Neural crest cell (in vitro differentiated cells): ENCODE measurements at regions not wholly inside any gene's neighbourhood (a gene's known extent, or its start where the extent isn't known, plus 50 kb on each side); places are given as distances from the start of the nearest gene placed in this dataset.

Experiments
- DNase-seq: peaks from one replicate; pipeline ENCODE4 v3.0.0; 2021; ENCODE audit warnings: low read depth, mixed read lengths, low spot score
- H3K27ac Mint-ChIP-seq: one replicate; pipeline ENCODE4 v1.8.0; 2021; ENCODE audit warnings: mild to moderate bottlenecking, mixed read lengths; ENCODE audit not compliant: unreplicated experiment
- H3K27me3 Mint-ChIP-seq: 2 replicates; pipeline ENCODE4 v1.8.0; 2021; ENCODE audit warnings: low read depth, mild to moderate bottlenecking, mixed read lengths
- H3K36me3 Mint-ChIP-seq: 2 replicates; pipeline ENCODE4 v1.8.0; 2021; ENCODE audit warnings: low read depth, mild to moderate bottlenecking, mixed read lengths
- H3K4me1 Mint-ChIP-seq: 2 replicates; pipeline ENCODE4 v1.8.0; 2021; ENCODE audit warnings: mixed read lengths
- H3K4me3 Mint-ChIP-seq: one replicate; pipeline ENCODE4 v1.8.0; 2021; ENCODE audit warnings: mild to moderate bottlenecking, mixed read lengths
- H3K9me3 Mint-ChIP-seq: 2 replicates; pipeline ENCODE4 v1.8.0; 2021; ENCODE audit warnings: mixed read lengths
- TF ChIP-seq, protein P1 (sequence below): fragments of 200-600 bp; sonication (generic); conservative IDR thresholded peaks from 2 replicates; pipeline ENCODE4 v1.5.0; 2021; ENCODE audit warnings: antibody characterized with exemption, mild to moderate bottlenecking

DNA sequence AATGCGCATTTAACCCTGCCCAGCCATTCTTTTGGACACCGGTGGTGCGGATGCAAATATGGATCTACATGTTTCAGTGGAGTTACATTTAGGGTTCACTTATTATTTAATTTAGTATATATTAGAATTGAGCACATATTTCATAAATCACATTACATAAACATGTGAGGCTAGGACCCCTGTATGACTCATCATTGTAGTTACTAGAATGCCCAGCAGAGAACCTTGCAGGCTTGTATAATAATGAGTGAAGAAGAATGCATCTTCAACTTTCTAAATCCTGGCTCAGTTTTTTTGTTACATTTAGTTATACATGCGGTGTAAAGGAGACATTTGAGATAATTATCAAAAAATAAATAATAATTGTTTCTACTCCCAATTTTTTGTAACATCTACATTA lies 369.0 kb downstream of the ATP23 start:
- Mint-ChIP-seq H3K4me3 (no peak overlapping the region), H3K27me3 (no peaks in the 10 kb centered on the region), H3K27ac (no peak overlapping the region), H3K4me1 (peaks cover 11% of the 10 kb centered on the region), H3K36me3 (no peaks in the 10 kb centered on the region), H3K9me3 (peaks cover 7% of the 10 kb centered on the region)
- TF ChIP-seq, protein P1, sequence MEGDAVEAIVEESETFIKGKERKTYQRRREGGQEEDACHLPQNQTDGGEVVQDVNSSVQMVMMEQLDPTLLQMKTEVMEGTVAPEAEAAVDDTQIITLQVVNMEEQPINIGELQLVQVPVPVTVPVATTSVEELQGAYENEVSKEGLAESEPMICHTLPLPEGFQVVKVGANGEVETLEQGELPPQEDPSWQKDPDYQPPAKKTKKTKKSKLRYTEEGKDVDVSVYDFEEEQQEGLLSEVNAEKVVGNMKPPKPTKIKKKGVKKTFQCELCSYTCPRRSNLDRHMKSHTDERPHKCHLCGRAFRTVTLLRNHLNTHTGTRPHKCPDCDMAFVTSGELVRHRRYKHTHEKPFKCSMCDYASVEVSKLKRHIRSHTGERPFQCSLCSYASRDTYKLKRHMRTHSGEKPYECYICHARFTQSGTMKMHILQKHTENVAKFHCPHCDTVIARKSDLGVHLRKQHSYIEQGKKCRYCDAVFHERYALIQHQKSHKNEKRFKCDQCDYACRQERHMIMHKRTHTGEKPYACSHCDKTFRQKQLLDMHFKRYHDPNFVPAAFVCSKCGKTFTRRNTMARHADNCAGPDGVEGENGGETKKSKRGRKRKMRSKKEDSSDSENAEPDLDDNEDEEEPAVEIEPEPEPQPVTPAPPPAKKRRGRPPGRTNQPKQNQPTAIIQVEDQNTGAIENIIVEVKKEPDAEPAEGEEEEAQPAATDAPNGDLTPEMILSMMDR, result no peak
- no peak for DNase-seq

DNA sequence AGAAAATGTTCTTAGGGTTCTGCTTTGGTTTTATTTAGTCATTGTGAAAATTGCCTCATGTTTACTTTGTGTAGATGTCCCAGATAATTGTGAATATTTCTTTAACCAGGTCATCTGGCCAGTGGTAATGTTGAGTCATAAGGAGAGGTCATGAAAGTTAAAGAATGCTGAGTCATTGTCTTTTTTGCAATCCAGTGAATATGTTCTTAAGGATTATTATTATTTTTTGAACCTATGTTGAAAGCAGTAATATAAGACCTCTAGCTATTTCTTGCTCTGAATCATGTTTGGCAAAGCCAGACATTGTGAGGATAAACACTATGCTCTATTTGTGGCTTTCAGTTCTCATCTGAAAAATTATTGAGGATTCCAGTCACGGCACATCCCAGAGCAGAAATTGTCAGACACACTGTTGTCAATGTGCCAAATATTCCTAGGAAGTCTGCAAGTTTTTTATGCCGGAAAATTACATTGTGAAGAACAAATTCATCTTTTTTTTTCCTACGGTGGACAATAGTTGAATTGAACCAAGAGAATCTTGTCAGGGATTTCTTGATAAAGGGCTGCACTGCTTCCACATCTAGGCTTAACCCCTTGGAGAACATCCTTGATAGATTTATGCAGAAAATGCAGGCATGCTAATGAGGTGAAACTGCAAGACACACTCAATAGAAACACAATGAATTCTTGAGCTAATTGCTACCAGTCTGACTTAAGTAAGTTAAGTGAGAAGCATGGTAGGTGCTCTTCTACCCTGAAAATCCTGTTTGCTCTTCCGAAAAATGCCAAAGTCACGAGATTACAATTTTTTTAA lies 369.6 kb downstream of the ATP23 start:
- TF ChIP-seq, protein P1, result no peak
- no peak overlapping the region for H3K27ac Mint-ChIP-seq
- no peaks in the 10 kb centered on the region for H3K36me3 Mint-ChIP-seq
- DNase-seq, result no peak
- H3K27me3 Mint-ChIP-seq, result no peaks in the 10 kb centered on the region
- peaks cover 11% of the 10 kb centered on the region for H3K4me1 Mint-ChIP-seq
- peaks cover 7% of the 10 kb centered on the region for H3K9me3 Mint-ChIP-seq
- H3K4me3 Mint-ChIP-seq, result no peak overlapping the region

DNA sequence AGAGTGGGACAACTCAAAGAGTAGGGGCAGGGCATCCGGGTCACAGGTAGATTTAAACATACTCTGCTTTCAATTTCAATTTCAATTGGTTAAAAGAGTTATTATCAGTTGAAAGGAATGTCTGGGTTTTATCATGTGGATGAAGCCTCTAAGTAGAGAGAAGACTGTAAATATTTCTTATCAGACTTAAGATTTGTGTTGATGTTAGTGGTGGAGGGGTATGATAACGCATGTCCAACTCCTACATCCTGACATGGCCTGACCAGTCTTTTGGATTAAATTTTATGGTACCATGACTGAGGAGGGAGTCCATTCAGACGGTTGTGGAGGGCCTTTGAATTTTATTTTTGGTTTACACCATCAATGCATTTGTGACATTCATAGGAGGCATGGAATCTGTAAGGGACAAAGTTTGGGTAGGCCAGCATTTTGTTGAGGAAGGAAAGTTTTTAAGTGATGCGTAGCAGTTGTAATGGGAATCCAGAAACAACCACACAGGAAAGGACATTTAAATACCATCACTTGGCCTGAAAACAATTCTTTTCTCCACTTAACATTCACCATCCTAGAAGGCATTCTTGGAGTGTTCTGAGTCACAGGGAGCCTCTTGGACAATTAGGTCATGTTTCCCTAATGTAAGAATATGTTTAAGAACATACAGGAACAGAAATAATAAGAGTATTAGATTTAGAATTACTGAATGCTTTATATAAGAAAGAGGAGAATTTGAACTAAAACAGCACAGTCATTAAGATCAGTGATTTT lies 371.9 kb downstream of the ATP23 start:
- H3K4me1 Mint-ChIP-seq, result peaks cover 11% of the 10 kb centered on the region
- TF ChIP-seq, protein P1, result no peak
- no peak overlapping the region for H3K27ac Mint-ChIP-seq
- peaks cover 3% of the 10 kb centered on the region for H3K36me3 Mint-ChIP-seq
- H3K9me3 Mint-ChIP-seq, result peaks cover 3% of the 10 kb centered on the region
- no peak overlapping the region for H3K4me3 Mint-ChIP-seq
- no peaks in the 10 kb centered on the region for H3K27me3 Mint-ChIP-seq
- no peak for DNase-seq

DNA sequence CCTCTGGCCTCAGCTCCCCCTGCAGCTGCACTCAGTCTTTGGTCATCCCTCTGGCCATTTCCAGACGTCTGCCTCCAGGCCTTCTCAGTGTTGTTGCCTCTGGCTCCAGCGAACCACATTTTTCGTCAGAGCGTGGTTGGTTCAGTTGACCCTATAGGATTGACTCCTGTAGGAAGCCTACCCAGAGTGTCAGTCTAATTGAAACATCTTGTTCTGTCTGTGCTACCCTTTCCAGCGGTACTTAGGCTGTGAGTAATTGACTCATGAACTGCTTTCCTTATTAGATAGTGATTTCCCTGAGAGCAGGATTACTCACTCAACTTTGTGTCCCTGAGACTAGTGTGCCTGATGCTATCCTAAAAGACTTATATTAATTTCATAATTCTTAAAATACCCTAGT lies 373.2 kb downstream of the ATP23 start:
- no peak overlapping the region for H3K4me3 Mint-ChIP-seq
- no peaks in the 10 kb centered on the region for H3K27me3 Mint-ChIP-seq
- peak overlapping the region; percentile 90 for H3K27ac Mint-ChIP-seq
- DNase-seq, result no peak
- TF ChIP-seq, protein P1, result no peak
- peaks cover 3% of the 10 kb centered on the region for H3K36me3 Mint-ChIP-seq
- H3K9me3 Mint-ChIP-seq, result peaks cover 7% of the 10 kb centered on the region
- peaks cover 11% of the 10 kb centered on the region for H3K4me1 Mint-ChIP-seq

DNA sequence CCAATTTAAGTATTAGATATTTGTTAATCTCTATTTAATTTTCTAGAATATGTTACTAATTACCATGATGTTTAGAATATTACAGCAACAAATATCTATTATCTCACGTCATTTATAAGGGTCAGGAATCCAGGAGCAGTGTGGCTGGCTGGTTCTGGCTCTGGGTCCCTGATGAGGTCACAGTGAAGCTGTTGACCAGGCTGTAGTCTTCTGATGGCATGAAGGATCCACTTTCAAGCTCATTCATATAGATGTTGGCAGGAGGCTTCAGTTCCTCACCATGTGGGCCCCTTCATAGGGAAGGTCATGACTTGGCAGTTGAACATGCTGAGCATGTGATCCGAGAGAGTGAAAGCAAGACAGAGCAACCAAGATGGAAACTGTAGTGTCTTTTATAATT lies 375.6 kb downstream of the ATP23 start:
- TF ChIP-seq, protein P1, result no peak
- peaks cover 7% of the 10 kb centered on the region for H3K9me3 Mint-ChIP-seq
- H3K27ac Mint-ChIP-seq, result no peak overlapping the region
- peaks cover 6% of the 10 kb centered on the region for H3K4me1 Mint-ChIP-seq
- H3K27me3 Mint-ChIP-seq, result no peaks in the 10 kb centered on the region
- peaks cover 3% of the 10 kb centered on the region for H3K36me3 Mint-ChIP-seq
- DNase-seq, result no peak
- no peak overlapping the region for H3K4me3 Mint-ChIP-seq
